ENCODE measurements at regions not wholly inside any gene's neighbourhood (a gene's known extent, or its start where the extent isn't known, plus 50 kb on each side); places are given as distances from the start of the nearest gene placed in this dataset.
"Not testable (repeated sequence)": the region's sequence is repeated elsewhere in the genome, so short reads cannot be mapped to it uniquely, and the experiment has no call there.

- DNase-seq (ENCODE audit: low read depth, low spot score): no peak
- in situ Hi-C loops (cut with HindIII; ENCODE audit: low pct_unique_long_range_greater_than_20kb, low sequenced_read_pairs): no loop called here
Observed at GRCh38 chr1:116847190-116847589, 62.5 kb upstream of the PTGFRN start.

- in situ Hi-C loops (cut with HindIII; ENCODE audit: low pct_unique_long_range_greater_than_20kb, low sequenced_read_pairs): no loop called here
- DNase-seq (ENCODE audit: low read depth, low spot score): no peak
Observed at GRCh38 chr1:116847688-116848531, 61.8 kb upstream of the PTGFRN start.

GRCh38 chr1:116850436-116850835 lies 59.3 kb upstream of the PTGFRN start:
- DNase-seq (ENCODE audit: low read depth, low spot score): no peak
- in situ Hi-C loops (cut with HindIII; ENCODE audit: low pct_unique_long_range_greater_than_20kb, low sequenced_read_pairs): no loop called here

GRCh38 chr1:116851189-116851588 lies 58.5 kb upstream of the PTGFRN start:
- in situ Hi-C loops (cut with HindIII; ENCODE audit: low pct_unique_long_range_greater_than_20kb, low sequenced_read_pairs); DNase-seq (ENCODE audit: low read depth, low spot score): not testable (repeated sequence)

- no peak for DNase-seq (ENCODE audit: low read depth, low spot score)
- in situ Hi-C loops (cut with HindIII; ENCODE audit: low pct_unique_long_range_greater_than_20kb, low sequenced_read_pairs): no loop called here
Observed at GRCh38 chr1:116851846-116852245, 57.9 kb upstream of the PTGFRN start.

- DNase-seq (ENCODE audit: low read depth, low spot score): no peak
- in situ Hi-C loops (cut with HindIII; ENCODE audit: low pct_unique_long_range_greater_than_20kb, low sequenced_read_pairs): no loop called here
Observed at GRCh38 chr1:116852367-116852766, 57.3 kb upstream of the PTGFRN start.

GRCh38 chr1:116852910-116853309 lies 56.8 kb upstream of the PTGFRN start:
- no peak for DNase-seq (ENCODE audit: low read depth, low spot score)
- in situ Hi-C loops (cut with HindIII; ENCODE audit: low pct_unique_long_range_greater_than_20kb, low sequenced_read_pairs): no loop called here

- peak; percentile 32 for DNase-seq (ENCODE audit: low read depth, low spot score)
- in situ Hi-C loops (cut with HindIII; ENCODE audit: low pct_unique_long_range_greater_than_20kb, low sequenced_read_pairs): no loop called here
Observed at GRCh38 chr1:116853680-116854402, 55.9 kb upstream of the PTGFRN start.

- in situ Hi-C loops (cut with HindIII; ENCODE audit: low pct_unique_long_range_greater_than_20kb, low sequenced_read_pairs): no loop called here
- DNase-seq (ENCODE audit: low read depth, low spot score): no peak
Observed at GRCh38 chr1:116854403-116854690, 55.4 kb upstream of the PTGFRN start.

- DNase-seq (ENCODE audit: low read depth, low spot score): no peak
- in situ Hi-C loops (cut with HindIII; ENCODE audit: low pct_unique_long_range_greater_than_20kb, low sequenced_read_pairs): no loop called here
Observed at GRCh38 chr1:116854716-116855115, 55.0 kb upstream of the PTGFRN start.

- DNase-seq (ENCODE audit: low read depth, low spot score): no peak
- in situ Hi-C loops (cut with HindIII; ENCODE audit: low pct_unique_long_range_greater_than_20kb, low sequenced_read_pairs): no loop called here
Observed at GRCh38 chr1:116855191-116855619, 54.5 kb upstream of the PTGFRN start.

- in situ Hi-C loops (cut with HindIII; ENCODE audit: low pct_unique_long_range_greater_than_20kb, low sequenced_read_pairs): no loop called here
- no peak for DNase-seq (ENCODE audit: low read depth, low spot score)
Observed at GRCh38 chr1:116855773-116856201, 53.9 kb upstream of the PTGFRN start.

- no peak for DNase-seq (ENCODE audit: low read depth, low spot score)
- in situ Hi-C loops (cut with HindIII; ENCODE audit: low pct_unique_long_range_greater_than_20kb, low sequenced_read_pairs): no loop called here
Observed at GRCh38 chr1:116856312-116856711, 53.4 kb upstream of the PTGFRN start.

GRCh38 chr1:116857092-116857491 lies 52.6 kb upstream of the PTGFRN start:
- DNase-seq (ENCODE audit: low read depth, low spot score): no peak
- in situ Hi-C loops (cut with HindIII; ENCODE audit: low pct_unique_long_range_greater_than_20kb, low sequenced_read_pairs): no loop called here
